Fibroblast of skin of abdomen (primary cell): ENCODE measurements at regions not wholly inside any gene's neighbourhood (a gene's known extent, or its start where the extent isn't known, plus 50 kb on each side); places are given as distances from the start of the nearest gene placed in this dataset.
"Not testable (repeated sequence)": the region's sequence is repeated elsewhere in the genome, so short reads cannot be mapped to it uniquely, and the experiment has no call there.

ENCODE experiments used
- DNase-seq: peaks from one replicate; pipeline ENCODE4 v3.0.0-alpha.2; 2013

- DNase-seq, result no peak
Measured at GRCh38 chr3:74269689-74270088, 344.8 kb downstream of the CNTN3 start.

- DNase-seq, result no peak
Measured at GRCh38 chr3:74268753-74269152, 345.7 kb downstream of the CNTN3 start.

- DNase-seq, result peak; percentile 51
Measured at GRCh38 chr3:74267588-74268184, 346.8 kb downstream of the CNTN3 start.

DNA sequence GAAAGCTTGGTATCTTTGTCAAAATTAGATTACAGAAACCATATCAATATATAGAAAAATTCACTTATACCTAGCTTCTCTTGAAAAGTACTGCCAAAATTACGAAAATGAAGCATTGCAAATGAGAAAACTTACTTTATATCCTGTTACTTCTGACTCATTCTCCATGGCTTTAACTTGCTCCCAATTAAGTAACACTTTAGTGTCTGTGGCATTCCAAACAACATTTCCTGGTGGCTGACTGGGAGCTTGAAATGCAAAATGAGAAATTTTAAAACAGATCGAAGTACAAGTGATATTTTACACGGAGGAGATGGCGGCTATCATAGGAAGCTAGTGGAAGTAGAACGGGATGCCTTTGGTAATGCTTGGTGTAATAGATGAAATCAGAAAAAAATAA is 347.3 kb downstream of the CNTN3 start:
- peak; percentile 51 for DNase-seq

DNA sequence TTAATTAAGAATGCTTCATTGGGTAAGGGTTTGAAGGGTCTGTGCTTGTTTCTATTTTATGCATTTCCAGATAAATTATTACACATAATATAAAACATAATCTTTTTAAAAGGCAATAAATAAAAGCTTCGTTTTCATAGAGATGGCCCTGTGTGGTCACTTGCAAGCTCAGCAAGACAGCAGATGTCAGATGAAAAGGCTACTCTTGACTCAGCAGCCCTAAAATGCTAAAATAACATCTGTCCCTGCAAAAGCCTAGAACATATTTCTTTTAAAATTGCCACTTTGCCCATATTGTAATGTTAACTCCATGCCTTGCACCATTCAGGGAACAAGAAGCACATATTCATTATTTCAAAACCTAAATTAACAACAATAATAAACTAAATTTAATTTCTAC is 349.4 kb downstream of the CNTN3 start:
- no peak for DNase-seq

DNA sequence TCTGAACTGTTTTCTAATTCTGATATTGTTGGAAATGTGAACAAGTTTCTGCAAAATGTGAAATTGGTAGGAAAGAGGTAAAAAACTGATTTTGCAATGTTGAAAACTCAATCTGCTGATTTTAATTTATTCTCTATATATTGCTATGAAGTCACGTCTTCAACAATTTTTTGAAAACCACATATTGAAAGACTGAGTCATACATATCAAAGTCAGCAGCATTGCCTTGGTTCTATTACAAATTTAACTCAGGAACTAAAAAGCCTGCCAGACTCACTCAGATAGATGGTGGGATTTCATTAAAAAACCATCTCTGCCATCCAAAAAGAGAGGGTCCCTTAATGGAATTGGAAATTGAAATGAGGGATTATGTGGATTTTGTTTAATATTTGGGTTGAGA is 351.4 kb downstream of the CNTN3 start:
- DNase-seq, result peak; percentile 61

DNA sequence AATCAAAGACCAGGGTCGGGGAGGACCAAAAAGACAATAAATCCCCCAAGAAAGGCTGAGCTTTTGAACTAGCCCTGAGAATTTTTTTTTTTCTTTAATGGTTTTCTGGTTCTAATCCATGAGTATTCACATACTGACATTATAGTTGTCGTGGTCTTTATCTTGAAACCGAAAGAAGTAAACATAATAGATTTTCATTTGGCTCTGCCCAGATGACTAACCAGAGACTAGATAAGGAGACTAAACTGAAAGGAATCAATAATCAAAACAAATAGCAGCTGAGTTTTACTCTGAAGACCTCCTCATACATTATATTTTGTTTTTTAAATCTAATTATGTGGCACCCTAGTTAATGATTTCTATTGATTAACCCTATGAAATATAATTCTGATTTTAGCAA is 381.4 kb downstream of the CNTN3 start:
- DNase-seq, result no peak

GRCh38 chr3:74217467-74217866 is 397.0 kb downstream of the CNTN3 start:
- DNase-seq, result no peak

GRCh38 chr3:74214286-74214685 is 400.2 kb downstream of the CNTN3 start:
- peak; percentile 52 for DNase-seq

GRCh38 chr3:74210739-74211138 is 403.7 kb downstream of the CNTN3 start:
- no peak for DNase-seq

DNA sequence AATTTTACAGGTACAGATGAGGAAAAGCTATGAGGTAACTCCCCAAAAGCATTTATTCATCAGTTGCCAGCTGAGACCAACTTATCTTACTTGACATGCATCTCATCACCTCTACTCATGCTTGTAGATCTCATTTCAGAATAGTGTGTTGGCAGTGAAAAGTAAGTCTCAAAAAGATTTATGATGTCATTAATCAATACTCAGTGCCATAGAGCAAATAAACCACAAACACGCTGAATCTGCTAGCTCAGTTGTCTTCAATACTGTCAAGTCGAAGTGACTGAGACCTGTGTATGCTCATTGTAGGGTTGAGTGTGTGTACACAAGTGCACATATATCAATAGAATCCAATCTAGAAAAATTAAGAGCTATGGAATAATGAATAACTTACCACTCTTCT is 413.5 kb downstream of the CNTN3 start:
- no peak for DNase-seq

DNA sequence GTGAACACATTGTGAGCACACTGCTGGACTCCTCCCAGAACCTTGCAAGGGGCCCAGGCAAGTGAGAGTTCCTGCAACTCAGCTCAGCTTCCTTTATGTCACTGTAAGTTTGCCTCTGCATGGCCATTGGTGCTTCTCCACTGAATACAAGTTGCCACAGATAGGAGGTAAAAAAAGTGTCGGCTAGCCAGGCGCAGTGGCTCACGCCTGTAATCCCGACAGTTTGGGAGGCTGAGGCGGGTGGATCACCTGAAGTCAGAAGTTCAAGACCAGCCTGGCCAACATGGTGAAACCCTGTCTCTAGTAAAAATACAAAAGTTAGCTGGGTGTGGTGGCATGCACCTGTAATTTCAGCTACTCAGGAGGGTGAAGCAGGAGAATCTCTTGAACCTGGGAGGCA is 435.8 kb downstream of the CNTN3 start:
- not testable (repeated sequence) for DNase-seq

GRCh38 chr3:74173090-74173489 is 441.4 kb downstream of the CNTN3 start:
- no peak for DNase-seq

DNA sequence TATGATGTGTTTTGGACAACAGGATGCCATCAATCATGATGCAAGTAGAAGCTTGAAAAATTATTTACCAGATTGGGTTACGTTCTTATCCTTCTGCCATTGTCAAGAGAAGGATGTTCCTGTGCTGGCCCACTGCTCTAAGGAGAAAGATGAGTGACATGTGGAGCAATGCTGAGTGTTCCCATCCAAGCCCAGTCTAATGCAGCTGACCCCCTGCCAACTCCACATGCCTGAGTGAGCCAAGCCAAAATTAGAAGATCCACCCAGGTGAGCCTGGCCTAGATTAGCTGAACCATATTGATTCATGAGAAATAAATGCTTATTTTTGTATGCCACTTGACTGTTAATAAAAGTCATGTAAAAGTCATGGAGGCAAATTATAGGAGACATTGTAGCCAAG is 446.5 kb downstream of the CNTN3 start:
- no peak for DNase-seq

DNA sequence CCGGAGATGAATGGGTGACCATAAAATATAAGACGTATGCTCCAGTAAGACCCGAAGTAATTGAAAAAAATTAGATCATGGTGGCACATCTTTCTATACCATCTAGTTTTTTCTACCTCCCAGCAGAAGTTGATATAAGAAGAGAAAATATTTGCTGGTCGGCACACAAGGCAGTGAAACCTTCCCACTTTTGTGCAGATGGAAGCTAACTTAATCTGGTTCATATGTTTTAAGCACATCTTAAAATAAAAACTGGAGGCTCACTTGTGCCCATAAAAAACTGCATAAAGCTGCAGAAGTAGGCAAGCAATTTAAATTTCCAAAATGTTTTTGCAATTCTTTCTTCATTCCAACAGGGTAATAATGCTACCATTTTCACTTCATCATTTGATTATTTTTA is 449.2 kb downstream of the CNTN3 start:
- no peak for DNase-seq

DNA sequence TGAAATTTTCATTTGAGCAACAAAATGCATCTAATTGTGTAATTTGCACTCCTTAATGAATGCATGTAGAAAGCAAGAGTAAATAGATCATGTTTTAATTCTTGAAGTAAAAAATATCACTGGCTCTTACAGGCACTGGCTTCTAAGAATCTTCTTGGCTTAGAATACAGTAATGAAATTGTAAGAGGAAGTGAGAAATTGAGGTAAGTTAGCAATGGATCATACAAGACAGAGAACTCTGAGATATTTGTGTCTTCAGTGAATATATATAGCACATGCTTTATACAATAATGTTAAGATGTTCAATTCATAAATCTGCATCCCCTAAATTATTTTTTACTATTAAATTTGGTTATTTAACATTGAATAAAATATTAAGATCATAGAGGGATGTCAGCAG is 465.0 kb downstream of the CNTN3 start:
- DNase-seq, result no peak

- no peak for DNase-seq
Measured at GRCh38 chr3:74145277-74145676, 469.2 kb downstream of the CNTN3 start.

DNA sequence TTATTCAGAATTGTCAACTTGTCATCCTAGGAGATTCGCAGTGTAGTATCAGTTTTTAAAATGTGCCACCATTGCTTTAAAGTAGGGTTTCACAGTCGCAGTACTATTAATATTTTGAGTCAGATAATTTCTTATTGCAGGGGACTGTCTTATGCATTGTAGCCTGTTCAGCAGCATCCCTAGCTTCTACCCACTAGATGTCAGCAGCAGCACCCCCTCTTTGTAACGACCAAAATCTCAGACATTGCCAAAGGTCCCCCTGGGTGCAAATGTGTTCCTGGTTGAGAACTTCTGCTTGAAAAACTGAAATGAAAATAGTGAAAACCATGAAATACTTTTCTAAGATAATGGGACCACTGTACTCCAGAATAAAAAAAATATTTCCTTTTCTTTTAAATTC is 474.8 kb downstream of the CNTN3 start:
- DNase-seq, result peak; percentile 25

DNA sequence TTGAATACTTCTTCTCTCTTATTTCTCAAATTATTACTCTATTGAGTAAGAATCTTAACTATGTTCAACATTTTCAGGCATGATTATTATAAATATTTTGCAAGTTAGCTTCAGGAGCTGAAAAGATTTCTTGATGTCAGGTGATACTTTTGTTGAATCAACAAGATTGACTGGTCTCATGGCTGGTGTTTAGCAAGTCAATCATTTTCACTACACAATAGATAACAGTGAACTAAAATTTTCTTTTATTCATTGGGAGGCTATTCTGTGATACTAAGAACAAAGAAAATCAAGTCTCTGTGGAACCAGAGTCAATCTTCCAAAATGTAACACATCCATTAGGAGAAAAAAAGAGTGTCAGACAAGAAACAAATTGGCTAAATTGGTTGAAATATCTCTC is 476.7 kb downstream of the CNTN3 start:
- DNase-seq, result no peak

DNA sequence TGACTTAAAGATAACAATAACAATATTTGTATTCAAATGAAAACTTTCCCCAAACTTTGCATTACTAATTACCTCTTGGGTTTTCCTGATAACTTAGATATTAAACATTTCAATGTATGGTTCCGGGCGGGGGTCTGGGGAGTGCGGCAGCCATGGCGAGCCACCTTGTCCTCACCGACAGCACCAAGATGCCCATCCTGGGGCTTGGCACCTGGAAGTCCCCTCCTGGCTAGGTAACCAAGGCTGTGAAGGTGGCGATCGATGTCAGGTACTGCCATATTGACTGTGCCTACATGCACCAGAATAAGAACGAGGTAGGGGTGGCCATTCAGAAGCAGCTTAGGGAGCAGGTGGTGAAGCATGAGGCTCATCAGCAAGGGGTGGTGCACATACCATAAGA is 478.7 kb downstream of the CNTN3 start:
- DNase-seq, result no peak

GRCh38 chr3:74134831-74135230 is 479.6 kb downstream of the CNTN3 start:
- DNase-seq, result peak; percentile 67

- not testable (repeated sequence) for DNase-seq
Measured at GRCh38 chr3:74131546-74132328, 482.7 kb downstream of the CNTN3 start.

- no peak for DNase-seq
Measured at GRCh38 chr3:74129611-74130010, 484.8 kb downstream of the CNTN3 start.

DNA sequence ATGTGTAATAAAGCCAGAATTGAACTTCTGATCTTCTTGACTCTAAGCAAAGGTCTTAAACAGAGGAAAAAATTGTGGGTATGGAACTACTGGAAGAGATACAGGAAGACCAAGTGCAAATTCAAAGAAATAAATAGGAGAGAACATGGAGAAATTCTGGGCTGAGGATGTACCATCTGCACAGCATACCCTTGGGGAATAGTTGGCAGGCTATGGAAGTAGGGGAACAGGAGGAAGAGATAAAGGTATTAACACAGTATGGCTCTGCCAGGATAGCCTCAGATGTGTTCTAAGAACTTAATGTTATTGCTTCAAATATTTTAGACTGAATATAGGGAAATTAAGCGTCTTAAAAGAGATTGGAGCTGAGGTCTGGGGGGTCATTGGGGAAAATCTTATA is 485.4 kb downstream of the CNTN3 start:
- no peak for DNase-seq

DNA sequence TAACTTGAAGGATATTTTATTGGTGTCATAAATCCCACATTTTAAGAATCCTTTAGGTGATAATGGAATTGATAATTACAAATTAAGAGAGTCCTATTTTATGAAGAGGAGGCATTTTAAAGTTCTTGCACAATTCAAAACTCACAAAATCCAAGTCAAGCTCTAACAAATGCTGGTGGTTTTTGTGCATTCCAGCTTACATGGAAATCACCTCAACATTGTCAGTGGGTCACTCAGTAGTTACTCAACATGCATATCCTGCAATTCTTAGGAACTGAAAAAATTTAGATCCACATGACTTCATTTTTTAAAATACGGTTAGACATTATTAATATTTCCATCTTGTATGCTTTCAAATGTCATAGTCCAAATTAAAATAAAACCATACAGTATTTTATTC is 487.2 kb downstream of the CNTN3 start:
- peak; percentile 50 for DNase-seq
